HepG2 (cell line): ENCODE measurements at regions not wholly inside any gene's neighbourhood (a gene's known extent, or its start where the extent isn't known, plus 50 kb on each side); places are given as distances from the start of the nearest gene placed in this dataset.

Source experiments
- ARNT2 ChIP-seq: sonication (generic); formaldehyde crosslinking; IDR thresholded peaks from 2 replicates; pipeline ENCODE4 v1.8.0; 2022; ENCODE audit warnings: mild to moderate bottlenecking, low read depth, missing genetic modification reagents, moderate library complexity
- CBX2 ChIP-seq, 2 experiments: fragments of 200-600 bp in 1 of 2; sonication (generic); formaldehyde crosslinking in 1 of 2; IDR thresholded peaks; 2 replicates each; pipeline versions ENCODE4 v1.7.0 to v1.8.1; 2018 to 2022; ENCODE audit warnings: low read depth in 2 of 2, low read length in 1 of 2, mild to moderate bottlenecking in 1 of 2, missing genetic modification reagents in 1 of 2
- DMAP1 ChIP-seq: IDR thresholded peaks from 2 replicates; pipeline ENCODE4 v1.6.1; 2016
- FLYWCH1 ChIP-seq: sonication (generic); formaldehyde crosslinking; IDR thresholded peaks from 2 replicates; pipeline ENCODE4 v1.8.1; 2023; ENCODE audit warnings: mild to moderate bottlenecking, missing genetic modification reagents
- HDAC6 ChIP-seq: fragments of 200-600 bp; sonication (generic); IDR thresholded peaks from 2 replicates; pipeline ENCODE4 v1.7.0; 2017; ENCODE audit warnings: mild to moderate bottlenecking, antibody characterized with exemption, low read length, low read depth
- NFATC3 ChIP-seq: sonication (generic); formaldehyde crosslinking; IDR thresholded peaks from 2 replicates; pipeline ENCODE4 v1.5.1; 2020; ENCODE audit warnings: mild to moderate bottlenecking, missing genetic modification reagents
- NFKBIZ ChIP-seq: IDR thresholded peaks from 2 replicates; pipeline ENCODE4 v1.6.1; 2018; ENCODE audit warnings: missing genetic modification reagents, missing compliant biosample characterization
- NRL ChIP-seq: sonication (generic); formaldehyde crosslinking; IDR thresholded peaks from 2 replicates; pipeline ENCODE4 v1.5.0; 2020; ENCODE audit warnings: missing genetic modification reagents, mild to moderate bottlenecking, moderate library complexity, borderline replicate concordance
- THRA ChIP-seq: sonication (generic); formaldehyde crosslinking; IDR thresholded peaks from 2 replicates; pipeline ENCODE4 v1.4.0; 2020; ENCODE audit warnings: missing genetic modification reagents, borderline replicate concordance
- YY1 ChIP-seq: IDR thresholded peaks from 2 replicates; pipeline ENCODE4 v1.6.1; 2011; ENCODE audit warnings: low read length, low read depth, moderate library complexity, mild to moderate bottlenecking; ENCODE audit not compliant: insufficient read depth, insufficient replicate concordance
- ZNF251 ChIP-seq: sonication (generic); formaldehyde crosslinking; IDR thresholded peaks from 2 replicates; pipeline ENCODE4 v1.9.0; 2021; ENCODE audit warnings: mild to moderate bottlenecking, missing genetic modification reagents
- ZNF276 ChIP-seq: sonication (generic); formaldehyde crosslinking; IDR thresholded peaks from 2 replicates; pipeline ENCODE4 v1.4.0; 2020; ENCODE audit warnings: mild to moderate bottlenecking, low read depth, missing genetic modification reagents
- ZNF296 ChIP-seq: sonication (generic); formaldehyde crosslinking; conservative IDR thresholded peaks from 2 replicates; pipeline ENCODE4 v1.5.0; 2020; ENCODE audit warnings: mild to moderate bottlenecking, missing genetic modification reagents
- ZNF567 ChIP-seq: sonication (generic); formaldehyde crosslinking; IDR thresholded peaks from 2 replicates; pipeline ENCODE4 v1.8.1; 2023; ENCODE audit warnings: mild to moderate bottlenecking, missing genetic modification reagents, borderline replicate concordance
- ZNF616 ChIP-seq: sonication (generic); formaldehyde crosslinking; IDR thresholded peaks from 2 replicates; pipeline ENCODE4 v1.5.0; 2020; ENCODE audit warnings: low read depth, mild to moderate bottlenecking, missing genetic modification reagents
- ZNF790 ChIP-seq: sonication (generic); formaldehyde crosslinking; IDR thresholded peaks from 2 replicates; pipeline ENCODE4 v1.8.0; 2022; ENCODE audit warnings: missing genetic modification reagents, mild to moderate bottlenecking, borderline replicate concordance
- TF ChIP-seq, protein P1 (sequence below): sonication (generic); formaldehyde crosslinking; IDR thresholded peaks from 2 replicates; pipeline ENCODE4 v1.8.1; 2023; ENCODE audit warnings: mild to moderate bottlenecking, moderate library complexity, missing genetic modification reagents
- TF ChIP-seq, protein P2 (sequence below): IDR thresholded peaks from 2 replicates; pipeline ENCODE4 v1.4.0; 2020; ENCODE audit warnings: mild to moderate bottlenecking, missing genetic modification reagents

DNA sequence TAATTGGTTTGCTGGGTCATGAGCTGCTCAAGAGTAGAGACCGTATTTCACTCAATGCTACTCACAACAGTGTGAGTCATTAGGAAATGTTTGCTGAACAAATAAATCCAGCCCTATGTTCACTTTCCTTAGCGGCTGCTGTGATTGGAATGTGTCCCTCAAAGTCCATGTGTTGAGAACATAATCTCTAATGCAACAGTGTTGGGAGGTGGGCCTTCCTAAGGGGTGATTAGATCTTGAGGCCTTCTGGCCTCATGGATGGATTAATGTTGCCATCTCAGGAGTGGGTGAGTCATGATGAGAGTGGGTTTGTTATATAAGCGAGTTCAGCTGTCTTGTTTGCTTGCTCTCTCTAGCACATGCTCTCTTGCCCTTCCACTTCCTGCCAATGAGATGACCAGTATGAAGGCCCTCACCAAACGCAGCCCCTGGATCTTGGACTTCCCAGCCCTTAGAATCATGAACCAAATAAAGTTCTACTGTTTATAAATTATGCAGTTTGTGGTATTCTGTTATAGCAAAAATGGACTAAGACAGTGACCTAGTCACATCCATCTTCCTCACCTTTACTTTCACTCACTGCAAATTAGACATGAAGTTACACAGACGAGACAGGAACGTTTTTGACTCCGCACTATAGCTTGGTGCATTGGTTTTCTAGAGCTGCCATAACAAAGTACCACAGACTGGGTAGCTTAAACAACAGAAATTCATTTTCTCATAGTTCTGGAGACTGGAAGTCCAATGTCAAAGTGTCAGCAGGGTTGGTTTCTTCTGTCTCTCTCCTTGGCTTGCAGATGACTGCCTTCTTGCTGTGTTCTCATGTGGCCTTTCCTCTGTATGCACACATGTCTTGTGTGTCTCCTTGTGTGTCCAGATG is 50.9 kb upstream of the FAM169A start (continued):
- TF ChIP-seq NRL (CRISPR knock-in tag) (no peak), ZNF296 (CRISPR knock-in tag) (no peak), ZNF790 (CRISPR knock-in tag) (peak; percentile 69; the same call in 1 of the 2 replicates), ARNT2 (CRISPR knock-in tag) (peak; percentile 55; the same call in 1 of the 2 replicates), ZNF276 (CRISPR knock-in tag) (peak; percentile 63), NFATC3 (CRISPR knock-in tag) (no peak), YY1 (no peak), ZNF616 (CRISPR knock-in tag) (no peak; the same call in 1 of the 2 replicates), ZNF251 (CRISPR knock-in tag) (no peak), HDAC6 (no peak), FLYWCH1 (CRISPR knock-in tag) (peak; percentile 63; the same call in 1 of the 2 replicates), ZNF567 (CRISPR knock-in tag) (no peak), CBX2 (IDR thresholded peaks at IDR 0.05; ENCODE audit: low read depth, low read length) (no peak), CBX2 (CRISPR knock-in tag; IDR thresholded peaks at IDR 0.05; ENCODE audit: low read depth) (no peak), DMAP1 (CRISPR knock-in tag) (peak; percentile 70; the same call in 1 of the 2 replicates), THRA (CRISPR knock-in tag) (peak; percentile 95), NFKBIZ (CRISPR knock-in tag) (0 out of 2 replicates have a peak, but pooled peaks have one; percentile 73)
- TF ChIP-seq, protein P1, sequence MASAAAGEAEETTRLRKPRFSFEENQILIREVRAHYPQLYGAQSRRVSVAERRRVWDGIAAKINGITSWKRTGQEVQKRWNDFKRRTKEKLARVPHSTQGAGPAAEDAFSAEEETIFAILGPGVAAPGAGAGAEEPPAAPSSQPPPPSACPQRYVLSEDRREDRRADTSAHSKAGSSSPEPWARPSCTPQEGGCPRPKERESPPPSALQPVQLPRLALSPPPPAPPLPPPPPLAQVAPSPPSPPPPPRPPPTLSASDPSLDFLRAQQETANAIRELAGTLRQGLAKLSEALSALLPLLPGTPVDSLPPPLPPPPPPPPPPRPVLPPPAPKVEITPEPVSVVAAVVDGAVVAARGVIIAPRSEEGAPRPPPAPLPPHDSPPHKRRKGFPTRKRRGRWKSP (CRISPR knock-in tag): peak; percentile 85
- TF ChIP-seq, protein P2, sequence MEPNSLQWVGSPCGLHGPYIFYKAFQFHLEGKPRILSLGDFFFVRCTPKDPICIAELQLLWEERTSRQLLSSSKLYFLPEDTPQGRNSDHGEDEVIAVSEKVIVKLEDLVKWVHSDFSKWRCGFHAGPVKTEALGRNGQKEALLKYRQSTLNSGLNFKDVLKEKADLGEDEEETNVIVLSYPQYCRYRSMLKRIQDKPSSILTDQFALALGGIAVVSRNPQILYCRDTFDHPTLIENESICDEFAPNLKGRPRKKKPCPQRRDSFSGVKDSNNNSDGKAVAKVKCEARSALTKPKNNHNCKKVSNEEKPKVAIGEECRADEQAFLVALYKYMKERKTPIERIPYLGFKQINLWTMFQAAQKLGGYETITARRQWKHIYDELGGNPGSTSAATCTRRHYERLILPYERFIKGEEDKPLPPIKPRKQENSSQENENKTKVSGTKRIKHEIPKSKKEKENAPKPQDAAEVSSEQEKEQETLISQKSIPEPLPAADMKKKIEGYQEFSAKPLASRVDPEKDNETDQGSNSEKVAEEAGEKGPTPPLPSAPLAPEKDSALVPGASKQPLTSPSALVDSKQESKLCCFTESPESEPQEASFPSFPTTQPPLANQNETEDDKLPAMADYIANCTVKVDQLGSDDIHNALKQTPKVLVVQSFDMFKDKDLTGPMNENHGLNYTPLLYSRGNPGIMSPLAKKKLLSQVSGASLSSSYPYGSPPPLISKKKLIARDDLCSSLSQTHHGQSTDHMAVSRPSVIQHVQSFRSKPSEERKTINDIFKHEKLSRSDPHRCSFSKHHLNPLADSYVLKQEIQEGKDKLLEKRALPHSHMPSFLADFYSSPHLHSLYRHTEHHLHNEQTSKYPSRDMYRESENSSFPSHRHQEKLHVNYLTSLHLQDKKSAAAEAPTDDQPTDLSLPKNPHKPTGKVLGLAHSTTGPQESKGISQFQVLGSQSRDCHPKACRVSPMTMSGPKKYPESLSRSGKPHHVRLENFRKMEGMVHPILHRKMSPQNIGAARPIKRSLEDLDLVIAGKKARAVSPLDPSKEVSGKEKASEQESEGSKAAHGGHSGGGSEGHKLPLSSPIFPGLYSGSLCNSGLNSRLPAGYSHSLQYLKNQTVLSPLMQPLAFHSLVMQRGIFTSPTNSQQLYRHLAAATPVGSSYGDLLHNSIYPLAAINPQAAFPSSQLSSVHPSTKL (CRISPR knock-in tag): peak; percentile 98
